GM19328 (cell line): ENCODE measurements at regions not wholly inside any gene's neighbourhood (a gene's known extent, or its start where the extent isn't known, plus 50 kb on each side); places are given as distances from the start of the nearest gene placed in this dataset.

Source experiments
- ATAC-seq: cut with Tn5 transposase; IDR thresholded peaks from one replicate; pipeline ENCODE4 v1.9.1; 2021; ENCODE audit warnings: mild to moderate bottlenecking, moderate library complexity; ENCODE audit not compliant: unreplicated experiment

GRCh38 chr7:41383596-41383995 is 319.3 kb downstream of the INHBA start:
- ATAC-seq: no peak

DNA sequence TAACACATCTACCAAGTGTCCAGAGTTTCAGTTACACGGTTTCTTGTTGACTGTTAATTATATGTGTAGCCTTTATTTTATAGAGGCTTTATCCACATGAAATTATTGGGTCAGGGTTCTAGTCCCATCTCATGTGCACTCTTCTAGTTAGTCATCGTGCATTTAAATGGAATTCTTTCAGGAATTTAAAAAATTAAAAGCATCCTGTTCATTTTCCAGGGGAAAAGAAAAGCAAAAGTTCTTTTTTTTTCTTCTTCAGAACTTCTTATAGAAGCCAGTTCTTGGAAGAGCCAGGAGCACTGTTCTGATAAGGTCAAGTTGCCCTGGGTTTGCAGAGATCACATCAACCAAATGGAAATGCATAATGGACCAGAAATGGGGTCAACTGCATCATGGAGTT is 324.7 kb downstream of the INHBA start:
- no peak for ATAC-seq

DNA sequence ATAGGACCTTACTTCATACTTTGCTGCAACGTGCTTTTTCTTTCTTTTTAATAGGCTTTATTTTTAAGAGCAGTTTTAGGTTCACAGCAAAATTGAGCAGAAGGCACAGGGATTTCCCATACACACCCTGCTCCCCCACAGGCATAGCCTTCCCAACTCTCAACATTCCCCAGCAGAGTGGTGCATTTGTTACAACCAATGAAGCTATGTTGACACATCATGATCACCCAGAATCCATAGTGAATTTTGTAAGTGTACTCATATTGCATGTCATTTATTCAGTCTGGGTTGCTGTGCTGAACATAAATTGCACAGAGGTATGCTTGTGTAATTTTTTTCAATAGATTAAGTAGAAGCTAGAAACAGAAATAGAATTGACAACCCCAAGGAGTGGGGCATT is 327.3 kb downstream of the INHBA start:
- no peak for ATAC-seq

GRCh38 chr7:41374150-41374848 is 328.6 kb downstream of the INHBA start:
- ATAC-seq: no peak

GRCh38 chr7:41367967-41368882 is 334.7 kb downstream of the INHBA start:
- no peak for ATAC-seq

DNA sequence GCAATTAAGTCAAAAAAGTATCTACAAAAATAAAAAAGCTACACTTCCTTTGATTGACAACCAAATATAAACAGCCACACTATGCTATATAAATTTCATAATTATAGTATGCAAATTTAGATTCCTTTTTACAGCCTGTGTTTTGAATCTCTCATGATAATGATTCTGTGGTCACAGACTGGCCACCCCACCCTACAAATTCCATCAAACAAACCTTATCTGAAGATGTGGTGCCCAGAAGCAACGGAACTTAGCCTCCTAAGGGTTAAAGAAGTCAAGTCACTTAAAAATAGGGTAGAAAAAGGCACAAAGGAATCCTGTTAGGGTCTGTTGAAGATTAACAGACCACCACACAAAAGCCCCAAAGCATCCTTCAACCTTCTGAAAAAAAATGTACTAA is 351.8 kb downstream of the INHBA start:
- no peak for ATAC-seq

DNA sequence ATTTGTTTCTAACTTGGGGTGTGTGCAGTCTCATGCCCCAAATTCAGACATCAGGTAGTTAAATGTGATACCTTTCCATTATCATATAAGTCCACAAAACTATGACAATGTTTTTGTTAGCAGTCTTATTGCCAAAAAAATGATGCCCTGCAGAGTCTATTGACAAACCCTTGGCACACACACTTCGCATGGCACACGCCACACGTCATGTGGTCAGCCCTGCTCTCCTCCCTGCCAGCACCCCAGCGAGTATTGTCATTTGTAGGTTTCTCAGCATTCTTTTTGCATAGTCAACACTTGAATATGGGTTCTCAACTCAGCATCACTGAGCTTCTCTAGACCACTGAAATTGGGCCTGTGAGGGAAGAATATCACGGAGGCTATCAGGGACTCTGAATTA is 356.0 kb downstream of the INHBA start:
- ATAC-seq: no peak

DNA sequence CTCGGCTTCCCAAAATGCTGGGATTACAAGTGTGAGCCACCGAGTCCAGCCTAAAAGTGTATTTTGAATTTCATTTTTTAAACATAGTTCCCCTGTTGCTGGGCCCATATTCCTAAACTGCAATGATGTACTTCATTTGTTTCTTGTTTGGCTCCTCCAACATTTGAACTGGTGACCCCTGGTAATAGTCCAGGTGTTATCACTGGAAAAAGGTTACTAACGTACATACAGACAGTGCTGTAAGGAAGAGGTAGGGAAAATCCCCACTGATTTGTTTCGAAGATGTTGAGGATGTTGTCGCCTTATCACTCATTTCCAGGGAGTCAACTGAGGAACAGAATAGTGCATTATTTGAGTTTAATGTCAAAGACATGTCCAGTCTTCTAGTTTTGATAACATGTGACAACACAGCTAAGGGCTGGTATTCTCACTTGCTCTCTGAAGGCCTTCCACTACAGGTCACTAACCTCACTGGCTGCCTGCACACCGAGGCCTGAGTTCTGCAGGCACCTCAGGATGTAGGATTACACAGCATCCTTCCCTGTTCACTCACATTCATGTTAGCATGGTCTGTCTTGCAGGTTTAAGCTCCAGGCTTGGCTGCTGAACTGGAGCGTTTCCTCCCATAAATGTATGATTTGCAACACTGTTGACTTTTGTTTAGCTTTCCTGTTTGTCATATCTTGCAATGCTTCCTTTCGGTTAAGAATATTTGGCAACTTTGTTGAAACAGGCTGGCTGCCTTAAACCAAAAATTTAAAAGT is 362.8 kb downstream of the INHBA start:
- ATAC-seq: no peak

DNA sequence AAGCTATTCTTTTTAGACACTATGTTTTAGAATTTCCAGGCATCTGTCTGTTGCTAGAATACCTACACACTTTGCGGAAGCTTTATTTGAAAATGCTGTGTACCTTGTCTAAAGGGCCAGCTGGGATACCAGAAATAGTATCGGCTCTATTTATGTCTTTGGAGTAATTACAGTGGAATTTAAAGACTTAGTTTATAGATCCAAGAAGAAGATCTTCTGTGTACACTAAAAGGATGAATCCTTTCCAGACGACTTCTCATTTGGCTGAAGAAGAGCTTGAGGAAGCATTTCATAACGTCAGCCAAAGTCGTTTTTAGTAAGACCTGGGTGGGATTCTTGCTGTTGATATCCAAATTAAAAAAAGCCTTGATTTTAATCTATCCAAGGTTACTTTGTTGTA is 365.9 kb downstream of the INHBA start:
- ATAC-seq: no peak

DNA sequence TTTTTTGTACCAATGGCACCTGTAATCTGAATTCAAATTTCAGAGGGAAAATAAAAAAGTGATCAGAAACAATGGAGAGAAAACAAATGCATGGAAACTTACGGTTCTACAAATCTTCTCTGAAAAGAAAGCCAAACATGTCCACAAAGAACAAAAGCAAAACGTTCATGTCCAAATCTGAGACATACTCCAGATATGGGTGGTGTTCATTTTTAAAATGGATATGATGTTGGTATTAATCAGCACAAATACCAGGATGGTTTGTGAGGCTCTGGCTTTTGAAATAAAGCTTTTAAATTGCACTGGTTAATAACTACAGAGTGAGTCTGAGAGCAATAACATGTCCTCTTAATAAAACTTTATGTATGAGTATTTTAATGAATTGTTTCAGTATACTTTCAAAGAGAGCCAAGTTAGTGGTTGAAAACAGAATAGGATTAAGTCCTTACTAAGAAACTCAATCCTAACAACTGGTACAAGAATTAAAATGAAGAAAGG is 366.4 kb downstream of the INHBA start:
- no peak for ATAC-seq

GRCh38 chr7:41334071-41334862 is 368.6 kb downstream of the INHBA start:
- no peak for ATAC-seq

- no peak for ATAC-seq
Measured at GRCh38 chr7:41333511-41333910, 369.4 kb downstream of the INHBA start.

GRCh38 chr7:41331194-41331593 is 371.7 kb downstream of the INHBA start:
- no peak for ATAC-seq

GRCh38 chr7:41328544-41328943 is 374.3 kb downstream of the INHBA start:
- no peak for ATAC-seq

- no peak for ATAC-seq
Measured at GRCh38 chr7:41328131-41328530, 374.8 kb downstream of the INHBA start.

- no peak for ATAC-seq
Measured at GRCh38 chr7:41326616-41327015, 376.3 kb downstream of the INHBA start.

DNA sequence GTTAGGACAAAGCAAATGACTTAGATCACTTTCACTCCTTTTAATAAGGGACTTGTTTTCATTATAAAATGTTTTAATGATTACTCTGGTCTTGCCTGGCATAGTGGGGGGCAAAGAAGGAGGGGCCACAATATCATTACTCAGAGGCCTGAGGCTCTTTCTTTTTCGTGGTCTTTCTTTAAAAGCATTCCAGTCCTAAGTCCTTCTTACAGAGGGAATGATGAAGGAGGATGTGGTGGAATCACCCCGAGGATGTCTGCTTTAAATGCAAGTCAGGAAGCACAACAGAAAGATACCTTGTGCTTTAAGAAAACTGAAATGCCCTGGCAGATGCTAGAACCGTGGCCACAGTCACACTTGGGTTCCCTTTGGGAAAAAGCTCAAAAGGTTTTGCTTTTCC is 379.1 kb downstream of the INHBA start:
- ATAC-seq: no peak

- ATAC-seq: no peak
Measured at GRCh38 chr7:41319581-41319980, 383.3 kb downstream of the INHBA start.

DNA sequence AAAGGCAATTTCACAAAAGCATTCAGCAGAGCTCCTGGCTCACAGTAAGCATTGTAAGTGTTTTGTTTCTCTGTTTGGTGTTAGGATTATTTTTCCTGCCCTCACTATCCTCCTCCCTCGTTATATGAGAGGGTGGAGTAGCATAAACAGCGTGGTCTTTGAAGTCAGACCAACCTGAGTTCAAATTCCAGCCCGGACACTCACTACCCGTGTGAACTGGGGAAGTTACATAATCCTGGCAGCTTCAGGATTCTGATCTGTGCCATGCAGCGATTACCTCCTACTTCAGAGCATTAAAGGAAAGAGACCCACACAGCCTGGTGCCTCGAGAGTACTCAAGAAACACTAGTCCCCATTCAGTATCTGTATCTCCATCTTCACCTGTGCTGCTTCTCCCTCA is 386.5 kb downstream of the INHBA start:
- ATAC-seq: no peak

DNA sequence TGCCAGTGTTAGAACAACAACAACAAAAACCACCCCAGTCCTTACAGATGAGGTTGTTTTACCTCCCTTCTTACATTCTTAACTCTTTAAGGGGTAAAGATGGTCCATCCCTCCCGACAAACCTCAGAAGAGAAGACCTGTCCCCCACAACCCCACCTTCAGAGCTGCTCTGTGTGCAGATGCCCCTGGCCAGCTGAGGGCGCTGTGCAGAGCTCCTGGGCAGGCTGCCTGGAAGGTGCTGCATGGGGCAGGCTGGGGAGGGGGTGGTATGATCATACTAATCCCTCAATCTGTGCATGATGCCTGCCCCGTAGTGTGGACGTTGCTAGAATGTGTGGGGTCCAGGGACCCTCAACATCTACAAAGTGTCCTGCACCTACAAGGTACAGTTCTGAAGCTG is 387.1 kb downstream of the INHBA start:
- ATAC-seq: no peak

GRCh38 chr7:41313171-41313570 is 389.7 kb downstream of the INHBA start:
- no peak for ATAC-seq
